Colonic mucosa (tissue), 4 donors: ENCODE measurements at regions not wholly inside any gene's neighbourhood (a gene's known extent, or its start where the extent isn't known, plus 50 kb on each side); places are given as distances from the start of the nearest gene placed in this dataset.

Experiments used
- DNase-seq: peaks from one replicate; pipeline ENCODE4 v3.0.0-alpha.2; 2020
- H3K27ac ChIP-seq: fragments of 200-600 bp; one replicate; pipeline ENCODE4 v1.8.0; 2021
- H3K27me3 ChIP-seq: fragments of 200-600 bp; one replicate; pipeline ENCODE4 v1.8.0; 2021
- H3K36me3 ChIP-seq: fragments of 200-600 bp; one replicate; pipeline ENCODE4 v1.8.0; 2021
- H3K4me1 ChIP-seq: fragments of 200-600 bp; one replicate; pipeline ENCODE4 v1.8.0; 2021; ENCODE audit warnings: mild to moderate bottlenecking
- H3K4me3 ChIP-seq: fragments of 200-600 bp; one replicate; pipeline ENCODE4 v1.8.0; 2021
- H3K9ac ChIP-seq, 2 donors: one replicate each; pipeline ENCODE4 v1.7.0; 2013; ENCODE audit warnings: control low read depth in 2 of 2, low read depth in 2 of 2, low read length in 2 of 2
- H3K9me3 ChIP-seq: fragments of 200-600 bp; one replicate; pipeline ENCODE4 v1.8.0; 2021
- intact Hi-C: fragments of 100-400 bp; cut with DNase I; formaldehyde crosslinking; loops from one replicate; pipeline ENCODE4 v1.14.1; 2022
- TF ChIP-seq, protein P1 (sequence below): fragments of 200-600 bp; IDR thresholded peaks from one replicate; pipeline ENCODE4 v1.8.0; 2022; ENCODE audit warnings: antibody characterized with exemption, mild to moderate bottlenecking
- donor health status: healthy.
- donor health status: DM: no; HTN: no; CAD: no.
- donor health status: DM: no; HTN: no; CAD: no.

DNA sequence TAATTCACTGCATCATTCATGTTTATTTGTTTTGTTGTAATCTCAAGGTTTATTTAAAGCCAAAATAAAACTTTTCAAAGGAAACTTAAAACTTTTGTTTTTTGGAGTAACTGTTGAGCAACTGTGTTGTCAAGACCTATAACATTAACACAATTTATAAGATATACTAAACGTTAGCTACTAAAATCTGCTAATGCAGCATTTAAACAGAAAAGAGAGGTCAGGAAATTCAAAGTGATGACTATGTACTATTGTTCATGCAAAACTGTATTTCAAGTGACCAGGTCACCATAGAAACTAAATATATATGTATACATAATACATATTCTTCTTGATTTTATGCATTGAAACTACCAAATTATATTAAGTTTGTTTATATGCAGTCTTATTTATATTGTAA, 1740.9 kb downstream of the EFNA5 start:
- no peak overlapping the region for H3K27ac ChIP-seq
- intact Hi-C loops = no loop called here
- no peak overlapping the region for H3K9ac ChIP-seq
- DNase-seq = no peak
- H3K9me3 ChIP-seq = no peaks in the 10 kb centered on the region
- H3K36me3 ChIP-seq = no peaks in the 10 kb centered on the region
- H3K27me3 ChIP-seq = no peaks in the 10 kb centered on the region
- TF ChIP-seq, protein P1, sequence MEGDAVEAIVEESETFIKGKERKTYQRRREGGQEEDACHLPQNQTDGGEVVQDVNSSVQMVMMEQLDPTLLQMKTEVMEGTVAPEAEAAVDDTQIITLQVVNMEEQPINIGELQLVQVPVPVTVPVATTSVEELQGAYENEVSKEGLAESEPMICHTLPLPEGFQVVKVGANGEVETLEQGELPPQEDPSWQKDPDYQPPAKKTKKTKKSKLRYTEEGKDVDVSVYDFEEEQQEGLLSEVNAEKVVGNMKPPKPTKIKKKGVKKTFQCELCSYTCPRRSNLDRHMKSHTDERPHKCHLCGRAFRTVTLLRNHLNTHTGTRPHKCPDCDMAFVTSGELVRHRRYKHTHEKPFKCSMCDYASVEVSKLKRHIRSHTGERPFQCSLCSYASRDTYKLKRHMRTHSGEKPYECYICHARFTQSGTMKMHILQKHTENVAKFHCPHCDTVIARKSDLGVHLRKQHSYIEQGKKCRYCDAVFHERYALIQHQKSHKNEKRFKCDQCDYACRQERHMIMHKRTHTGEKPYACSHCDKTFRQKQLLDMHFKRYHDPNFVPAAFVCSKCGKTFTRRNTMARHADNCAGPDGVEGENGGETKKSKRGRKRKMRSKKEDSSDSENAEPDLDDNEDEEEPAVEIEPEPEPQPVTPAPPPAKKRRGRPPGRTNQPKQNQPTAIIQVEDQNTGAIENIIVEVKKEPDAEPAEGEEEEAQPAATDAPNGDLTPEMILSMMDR = no peak
- H3K4me3 ChIP-seq = no peak overlapping the region
- H3K4me1 ChIP-seq = no peaks in the 10 kb centered on the region

DNA sequence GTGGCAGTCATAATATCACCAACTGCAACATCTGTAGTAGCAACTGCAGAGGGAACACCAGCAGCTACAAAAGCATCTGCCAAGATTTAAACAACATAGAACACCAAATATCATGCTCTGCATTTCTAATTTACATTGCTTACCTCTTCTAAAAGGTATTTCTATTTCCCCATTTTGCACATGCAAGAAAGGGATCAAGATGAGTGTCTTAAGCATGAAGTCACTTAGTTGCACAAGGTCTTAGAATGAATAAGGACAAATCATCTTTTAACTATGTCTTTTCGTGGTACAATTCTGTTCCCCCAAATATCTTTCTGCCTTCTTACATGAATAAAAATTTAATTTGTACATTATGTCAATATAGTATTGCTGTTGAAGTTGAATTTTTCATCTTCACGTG, 1746.4 kb downstream of the EFNA5 start:
- H3K27me3 ChIP-seq = no peaks in the 10 kb centered on the region
- H3K4me3 ChIP-seq = no peak overlapping the region
- no peak overlapping the region for H3K27ac ChIP-seq
- intact Hi-C loops = no loop called here
- H3K9ac ChIP-seq = no peak overlapping the region
- DNase-seq = no peak
- H3K4me1 ChIP-seq = no peaks in the 10 kb centered on the region
- no peaks in the 10 kb centered on the region for H3K9me3 ChIP-seq
- TF ChIP-seq, protein P1 = no peak
- H3K36me3 ChIP-seq = no peaks in the 10 kb centered on the region

DNA sequence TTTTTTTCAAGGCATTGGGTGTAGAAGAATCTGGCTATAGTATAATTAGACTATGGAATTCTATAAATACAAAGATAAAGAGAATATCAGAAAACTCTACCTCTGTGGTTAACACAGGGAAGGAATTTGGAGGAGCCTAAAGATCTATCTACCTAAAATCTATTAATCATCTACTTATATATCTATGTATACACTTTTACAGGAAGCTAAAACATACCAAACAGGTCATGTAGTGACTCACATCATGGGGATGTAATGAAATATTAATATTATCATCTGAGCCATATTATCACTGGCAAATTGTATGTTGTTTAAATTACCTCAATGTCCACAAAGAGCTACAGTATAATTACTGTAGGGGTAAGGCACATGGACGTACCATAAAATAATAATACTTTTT, 1748.2 kb downstream of the EFNA5 start:
- H3K9ac ChIP-seq = no peak overlapping the region
- no peak for DNase-seq
- no peaks in the 10 kb centered on the region for H3K4me1 ChIP-seq
- H3K36me3 ChIP-seq = no peaks in the 10 kb centered on the region
- H3K9me3 ChIP-seq = no peaks in the 10 kb centered on the region
- intact Hi-C loops = no loop called here
- H3K27ac ChIP-seq = no peak overlapping the region
- TF ChIP-seq, protein P1 = no peak
- H3K4me3 ChIP-seq = no peak overlapping the region
- no peaks in the 10 kb centered on the region for H3K27me3 ChIP-seq

DNA sequence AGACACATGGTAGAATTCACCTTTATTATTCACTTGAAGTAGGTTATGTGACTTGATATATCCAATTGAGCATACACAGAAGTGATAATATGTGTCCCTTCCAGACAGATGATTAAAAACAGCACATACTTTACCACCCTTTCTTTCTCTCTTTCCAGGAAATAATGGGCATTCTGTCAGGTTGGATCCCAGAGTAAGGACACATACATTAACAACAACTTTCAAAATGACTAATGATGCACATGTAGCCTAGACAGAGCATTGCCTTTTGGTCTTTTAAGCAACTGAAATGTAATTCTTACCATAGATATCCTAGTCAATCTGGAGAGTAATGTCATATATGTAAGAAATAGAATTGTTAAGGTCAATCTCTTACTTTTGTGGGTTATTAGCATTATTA, 1748.7 kb downstream of the EFNA5 start:
- TF ChIP-seq, protein P1 = no peak
- DNase-seq = no peak
- Histone ChIP-seq H3K4me1 (no peaks in the 10 kb centered on the region), H3K9me3 (no peaks in the 10 kb centered on the region), H3K27me3 (no peaks in the 10 kb centered on the region), H3K27ac (no peak overlapping the region), H3K36me3 (no peaks in the 10 kb centered on the region), H3K9ac (no peak overlapping the region), H3K4me3 (no peak overlapping the region)
- intact Hi-C loops = no loop called here

DNA sequence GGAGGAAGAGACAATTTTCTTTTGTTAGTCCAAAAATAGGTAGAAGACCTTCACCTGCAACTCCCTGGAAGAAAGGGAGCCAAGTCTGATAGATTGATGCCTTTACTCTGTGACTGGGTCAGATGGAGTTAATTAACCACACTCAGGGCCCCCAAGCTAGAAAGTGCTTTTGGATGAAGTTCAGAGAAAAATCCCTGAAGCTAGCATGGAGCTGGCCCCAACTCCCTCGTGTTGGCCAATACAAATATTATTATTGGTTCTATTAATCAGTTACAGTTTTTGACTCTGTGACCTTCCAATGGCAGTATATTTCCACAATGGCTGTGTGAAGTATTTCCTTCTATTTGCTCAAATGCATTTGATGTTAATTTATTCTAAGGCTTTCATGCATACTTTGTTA, 1753.5 kb downstream of the EFNA5 start:
- DNase-seq = no peak
- intact Hi-C loops = no loop called here
- Histone ChIP-seq H3K36me3 (no peaks in the 10 kb centered on the region), H3K4me1 (no peaks in the 10 kb centered on the region), H3K4me3 (no peak overlapping the region), H3K9ac (no peak overlapping the region), H3K9me3 (no peaks in the 10 kb centered on the region), H3K27ac (no peak overlapping the region), H3K27me3 (no peaks in the 10 kb centered on the region)
- TF ChIP-seq, protein P1 = no peak

DNA sequence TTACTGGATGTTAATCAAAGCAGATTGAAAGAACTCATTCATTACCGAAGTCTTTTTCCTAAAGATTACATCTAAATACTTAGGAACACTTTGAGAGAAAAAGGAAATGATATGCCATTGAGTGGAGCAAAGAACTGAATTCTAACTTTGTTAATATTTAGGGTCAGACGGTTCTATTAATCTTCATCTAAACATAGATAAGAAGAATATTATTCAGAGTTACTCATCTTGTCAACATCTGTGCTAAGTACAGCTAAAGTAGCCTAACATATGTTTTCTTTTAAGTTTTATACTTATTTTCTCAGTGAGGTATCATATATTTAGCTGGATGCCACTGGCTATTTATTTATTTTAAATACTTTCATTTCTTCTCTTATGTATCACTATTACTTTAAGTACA, 1763.7 kb downstream of the EFNA5 start:
- Histone ChIP-seq H3K27me3 (no peaks in the 10 kb centered on the region), H3K4me1 (no peaks in the 10 kb centered on the region), H3K27ac (no peak overlapping the region), H3K9ac (no peak overlapping the region), H3K36me3 (no peaks in the 10 kb centered on the region), H3K4me3 (no peak overlapping the region), H3K9me3 (no peaks in the 10 kb centered on the region)
- intact Hi-C loops = no loop called here
- DNase-seq = no peak
- TF ChIP-seq, protein P1 = no peak
